Motor neuron (in vitro differentiated cells): ENCODE measurements at regions not wholly inside any gene's neighbourhood (a gene's known extent, or its start where the extent isn't known, plus 50 kb on each side); places are given as distances from the start of the nearest gene placed in this dataset.
"Not testable (repeated sequence)": the region's sequence is repeated elsewhere in the genome, so short reads cannot be mapped to it uniquely, and the experiment has no call there.

Experiments used
- ATAC-seq, 8 experiments: fragments of 200-7000 bp; cut with Tn5 transposase; replicated peaks in 6 of 8; 2 replicates each; pipeline ENCODE4 v1.8.0; 2021; ENCODE audit warnings: mild to moderate bottlenecking in 8 of 8, moderate library complexity in 8 of 8
- H3K27ac ChIP-seq, 2 donors: fragments of 250-450 bp; sonication (Bioruptor Pico); 2 replicates each; pipeline ENCODE4 v1.9.0; 2021; ENCODE audit warnings: antibody characterized with exemption in 2 of 2, mild to moderate bottlenecking in 2 of 2, moderate library complexity in 1 of 2
- H3K4me1 ChIP-seq, 2 donors: fragments of 250-450 bp; sonication (Bioruptor Pico); replicated peaks in 1 of 2; 2 replicates each; pipeline ENCODE4 v1.6.1; 2021; ENCODE audit warnings: antibody characterized with exemption in 2 of 2, mild to moderate bottlenecking in 2 of 2, moderate library complexity in 1 of 2
- H3K4me3 ChIP-seq, 5 donors: fragments of 250-450 bp; sonication (Bioruptor Pico); 2 replicates each; pipeline ENCODE4 v1.9.0; 2021; ENCODE audit warnings: antibody characterized with exemption in 5 of 5, mild to moderate bottlenecking in 5 of 5, moderate library complexity in 4 of 5
- WGBS, 10 experiments: fragments of 450-650 bp; shearing (Covaris generic); methylation state at CpG; one replicate each; pipeline ENCODE4 v1.0.0; 2022; 5-methylcytosine and 5-hydroxymethylcytosine counted together
- in situ Hi-C, 9 experiments: fragments of 400-800 bp; cut with MboI; loops; one replicate each; pipeline ENCODE4 v1.15.0; 2021; ENCODE audit warnings: low sequenced_read_pairs in 9 of 9, low pct_unique_long_range_greater_than_20kb in 2 of 9; ENCODE audit not compliant: unreplicated experiment in 9 of 9

DNA sequence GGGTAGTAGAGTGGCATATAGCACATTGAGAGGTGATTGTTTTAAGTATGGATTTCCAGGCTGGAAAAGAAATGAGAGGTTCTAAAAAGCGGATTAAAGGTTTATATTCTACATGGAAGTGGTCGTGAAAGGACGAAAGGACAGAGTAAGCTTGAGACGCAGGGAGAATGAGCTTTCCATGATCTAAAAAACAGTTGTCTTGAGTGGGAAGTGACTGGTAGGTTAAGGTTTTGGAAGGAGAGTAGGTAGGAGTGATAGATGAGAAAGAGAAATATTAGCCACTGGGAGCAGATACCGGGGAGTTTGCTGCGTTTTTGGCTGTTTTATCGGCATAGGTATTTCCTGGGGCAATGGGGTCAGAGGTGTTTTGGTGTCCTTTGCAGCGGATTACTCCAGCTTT lies 750.6 kb upstream of the ADGRB3 start:
- no peaks in the 10 kb centered on the region for H3K4me1 ChIP-seq
- in situ Hi-C loops = no loop called here
- no peak overlapping the region for H3K27ac ChIP-seq
- ATAC-seq = no peak
- no peak overlapping the region for H3K4me3 ChIP-seq
- 55 to 98% (median 79%) methylated on average over 2 to 8 of the region's 8 CpGs for WGBS, 10 experiments

DNA sequence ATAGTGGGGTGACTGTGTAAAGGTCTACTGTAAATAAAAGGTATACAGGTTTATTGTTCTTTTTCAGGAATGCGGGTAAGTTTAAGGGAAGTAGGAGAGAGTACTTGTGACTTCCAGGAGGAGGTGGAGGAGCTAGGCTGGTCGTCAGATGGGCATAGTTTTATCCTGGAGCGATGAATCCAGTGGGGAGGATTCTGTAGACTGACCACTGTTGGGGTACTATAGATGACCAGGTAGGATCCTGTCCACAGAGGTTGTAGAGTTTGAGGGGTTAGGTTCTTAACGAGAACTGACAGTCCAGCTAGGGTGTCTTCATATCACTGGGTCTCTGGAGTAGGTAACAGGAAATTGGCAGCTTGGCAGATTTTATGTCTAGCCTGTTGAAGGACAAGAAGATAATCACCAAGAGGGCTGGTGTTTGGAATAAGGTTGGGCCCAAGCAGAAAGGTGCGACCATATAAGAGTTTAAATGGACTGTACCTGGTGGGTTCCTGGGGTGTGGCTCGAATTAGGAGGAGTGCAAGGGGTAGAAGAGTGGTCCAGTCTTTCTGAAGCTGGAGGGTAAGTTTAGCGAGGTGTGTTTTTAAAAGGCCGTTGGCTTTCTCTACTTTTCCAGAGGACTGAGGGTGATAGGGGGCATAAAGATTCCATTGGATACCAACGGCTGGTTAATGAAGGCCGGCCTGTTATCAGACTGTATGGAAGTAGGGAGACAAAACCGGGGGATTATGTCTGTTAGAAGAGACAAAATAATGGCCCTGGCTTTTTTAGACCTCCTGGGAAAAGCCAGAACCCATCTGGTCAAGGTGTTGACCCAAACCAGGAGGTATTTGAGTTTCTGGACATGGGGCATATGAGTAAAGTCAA lies 751.3 kb upstream of the ADGRB3 start:
- no peak for ATAC-seq
- in situ Hi-C loops = no loop called here
- Histone ChIP-seq H3K27ac (no peak overlapping the region), H3K4me3 (no peak overlapping the region), H3K4me1 (no peaks in the 10 kb centered on the region)
- WGBS, 10 experiments = 21 to 91% (median 81%) methylated on average over 1 to 11 of the region's 11 CpGs

DNA sequence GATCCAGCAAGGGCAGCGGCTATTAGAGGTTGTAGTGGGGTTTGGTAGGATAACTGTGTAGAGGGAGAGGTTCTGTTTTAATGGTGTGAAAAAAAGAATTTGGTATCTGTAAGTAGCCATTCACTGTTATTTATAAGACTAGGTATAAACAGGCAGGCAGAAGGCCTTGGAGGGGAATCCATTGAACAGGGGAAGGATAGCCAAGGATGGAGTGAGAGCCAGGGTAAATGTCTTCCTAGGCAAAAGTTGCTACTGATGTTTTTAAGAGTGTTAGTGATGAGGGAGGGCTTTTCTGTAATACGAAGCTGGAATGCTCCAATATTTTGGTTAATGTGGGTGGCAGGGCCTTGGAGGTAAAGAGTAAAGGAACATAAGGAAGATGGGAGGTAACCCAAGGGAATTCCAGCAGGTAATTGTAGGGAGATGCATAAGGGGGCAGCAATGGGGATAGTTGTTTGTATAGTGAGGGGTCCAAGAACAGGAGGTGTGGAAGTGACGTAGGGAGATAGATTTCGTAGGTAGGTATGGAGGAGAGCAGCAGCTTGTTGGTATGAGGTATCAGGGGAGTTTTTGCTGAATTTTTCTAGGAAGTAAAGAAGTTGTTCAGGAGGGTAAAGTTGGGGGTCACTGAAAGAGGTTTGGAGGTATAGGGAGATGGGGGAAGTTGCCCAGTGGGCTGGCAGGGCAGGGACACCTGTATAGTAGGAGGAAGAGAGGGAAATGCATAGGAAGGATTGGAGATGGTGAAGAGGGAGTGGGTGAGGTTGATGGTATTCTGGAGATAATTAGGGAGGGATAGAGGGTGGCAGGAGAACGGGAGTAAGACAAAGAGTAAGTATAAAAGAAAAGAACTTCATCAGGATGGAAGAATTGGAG lies 752.4 kb upstream of the ADGRB3 start:
- 6 to 92% (median 68%) methylated on average over 2 to 5 of the region's 5 CpGs for WGBS, 10 experiments
- Histone ChIP-seq H3K4me1 (no peaks in the 10 kb centered on the region), H3K4me3 (no peak overlapping the region), H3K27ac (no peak overlapping the region)
- in situ Hi-C loops = no loop called here
- ATAC-seq = no peak

DNA sequence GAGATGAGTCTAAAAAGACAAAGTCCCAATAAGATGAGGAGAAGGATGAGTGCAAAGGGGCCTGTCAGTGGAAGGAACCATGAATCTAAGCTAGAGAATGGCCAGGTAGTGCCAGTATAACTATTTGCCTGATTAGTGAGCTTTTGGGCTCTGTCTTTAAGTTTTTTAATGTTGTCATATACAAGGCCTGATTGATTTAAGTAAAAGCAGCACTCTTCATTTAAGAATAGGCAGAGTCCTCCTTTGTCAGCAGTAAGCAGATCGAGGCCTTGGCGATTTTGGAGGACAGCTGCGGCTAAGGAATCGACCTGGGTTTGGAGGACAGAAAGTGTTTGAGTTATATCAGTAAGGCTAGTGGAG lies 753.4 kb upstream of the ADGRB3 start:
- Histone ChIP-seq H3K4me3 (no peak overlapping the region), H3K4me1 (no peaks in the 10 kb centered on the region), H3K27ac (no peak overlapping the region)
- ATAC-seq = no peak
- 25 to 100% (median 92%) methylated on average over 1 to 4 of the region's 4 CpGs; no CpG with 5 or more reads in 4 of the 10 experiments for WGBS, 10 experiments
- in situ Hi-C loops = no loop called here

DNA sequence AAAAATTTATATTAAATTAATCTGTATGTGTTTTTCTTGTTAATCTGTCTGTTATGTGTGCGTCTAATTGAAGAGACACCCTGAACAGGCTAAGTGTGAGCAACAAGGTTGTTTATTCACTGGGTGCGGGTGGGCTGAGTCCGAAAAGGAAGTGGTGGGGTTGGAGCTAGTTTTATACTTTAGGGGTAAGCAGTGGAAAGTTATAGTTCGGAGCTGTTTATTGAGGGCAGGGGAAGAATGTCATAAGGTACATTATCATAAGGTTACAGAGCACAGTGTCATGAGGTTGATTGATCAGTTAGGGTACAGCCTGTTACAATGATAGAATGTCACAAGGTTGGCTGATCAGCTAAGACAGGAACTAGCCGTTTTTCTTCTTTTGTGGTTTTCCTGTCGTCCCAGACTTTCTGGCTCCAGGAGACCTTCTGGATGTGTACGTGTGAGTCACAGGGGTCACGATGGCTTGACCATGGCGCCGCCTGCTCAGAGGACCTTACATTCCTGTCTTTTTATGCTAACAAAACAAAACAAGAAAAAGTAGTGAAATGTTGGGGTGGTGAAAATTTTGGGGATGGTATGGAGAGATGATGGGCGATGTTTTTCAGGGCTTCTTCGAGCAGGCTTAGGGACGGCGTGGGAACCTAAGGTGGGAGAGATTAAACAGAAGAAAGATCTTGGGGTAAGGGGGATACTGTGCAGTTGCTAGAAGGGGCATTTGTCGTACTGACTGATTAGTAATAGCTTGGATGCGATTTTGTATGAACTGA lies 754.0 kb upstream of the ADGRB3 start:
- Histone ChIP-seq H3K4me3 (no peak overlapping the region), H3K27ac (no peak overlapping the region), H3K4me1 (no peaks in the 10 kb centered on the region)
- WGBS, 10 experiments = 45 to 95% (median 83%) methylated on average over 3 to 14 of the region's 16 CpGs; no CpG with 5 or more reads in 1 of the 10 experiments
- in situ Hi-C loops = no loop called here
- no peak for ATAC-seq

DNA sequence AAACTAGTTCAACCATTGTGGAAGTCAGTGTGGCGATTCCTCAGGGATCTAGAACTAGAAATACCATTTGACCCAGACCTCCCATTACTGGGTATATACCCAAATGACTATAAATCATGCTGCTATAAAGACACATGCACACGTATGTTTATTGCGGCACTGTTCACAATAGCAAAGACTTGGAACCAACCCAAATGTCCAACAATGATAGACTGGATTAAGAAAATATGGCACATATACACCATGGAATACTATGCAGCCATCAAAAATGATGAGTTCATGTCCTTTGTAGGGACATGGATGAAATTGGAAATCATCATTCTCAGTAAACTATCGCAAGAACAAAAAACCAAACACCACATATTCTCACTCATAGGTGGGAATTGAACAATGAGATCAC lies 754.7 kb upstream of the ADGRB3 start:
- WGBS, 10 experiments = no CpG with 5 or more reads among the region's 4 CpGs
- ATAC-seq, in situ Hi-C loops, H3K4me1 ChIP-seq, H3K4me3 ChIP-seq, H3K27ac ChIP-seq: not testable (repeated sequence)

DNA sequence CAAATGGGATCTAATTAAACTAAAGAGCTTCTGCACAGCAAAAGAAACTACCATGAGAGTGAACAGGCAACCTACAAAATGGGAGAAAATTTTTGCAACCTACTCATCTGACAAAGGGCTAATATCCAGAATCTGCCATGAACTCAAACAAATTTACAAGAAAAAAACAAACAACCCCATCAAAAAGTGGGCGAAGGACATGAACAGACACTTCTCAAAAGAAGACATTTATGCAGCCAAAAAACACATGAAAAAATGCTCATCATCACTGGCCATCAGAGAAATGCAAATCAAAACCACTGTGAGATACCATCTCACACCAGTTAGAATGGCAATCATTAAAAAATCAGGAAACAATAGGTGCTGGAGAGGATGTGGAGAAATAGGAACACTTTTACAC lies 755.2 kb upstream of the ADGRB3 start:
- ATAC-seq, in situ Hi-C loops, H3K4me1 ChIP-seq, H3K27ac ChIP-seq, H3K4me3 ChIP-seq: not testable (repeated sequence)
- WGBS, 10 experiments = no CpG with 5 or more reads among the region's 1 CpG

DNA sequence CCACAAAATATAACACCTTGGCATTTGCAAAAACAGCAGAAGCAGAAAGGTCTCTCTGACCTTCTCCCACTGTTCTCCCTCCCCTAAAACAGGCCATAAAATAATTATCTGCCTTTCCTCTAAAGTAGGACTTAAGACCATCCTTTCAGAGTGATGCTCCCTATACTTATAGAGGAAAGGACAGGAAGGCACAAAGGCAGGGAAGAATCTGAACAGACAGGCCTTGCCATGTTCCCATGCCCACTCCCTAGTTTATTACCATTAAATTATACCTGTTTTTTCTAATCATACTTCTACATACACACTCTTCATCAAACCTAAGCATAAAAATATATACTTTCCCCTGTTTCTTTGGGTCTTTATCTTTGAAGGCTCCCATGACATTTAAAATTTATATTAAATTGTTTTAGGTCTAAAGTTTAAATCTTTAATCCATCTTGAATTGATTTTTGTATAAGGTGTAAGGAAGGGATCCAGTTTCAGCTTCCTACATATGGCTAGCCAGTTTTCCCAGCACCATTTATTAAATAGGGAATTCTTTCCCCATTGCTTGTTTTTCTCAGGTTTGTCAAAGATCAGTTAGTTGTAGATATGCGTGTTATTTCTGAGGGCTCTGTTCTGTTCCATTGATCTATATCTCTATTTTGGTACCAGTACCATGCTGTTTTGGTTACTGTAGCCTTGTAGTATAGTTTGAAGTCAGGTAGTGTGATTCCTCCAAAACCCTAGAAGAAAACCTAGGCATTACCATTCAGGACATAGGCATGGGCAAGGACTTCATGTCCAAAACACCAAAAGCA lies 755.8 kb upstream of the ADGRB3 start:
- ATAC-seq, in situ Hi-C loops, H3K27ac ChIP-seq, H3K4me3 ChIP-seq, H3K4me1 ChIP-seq: not testable (repeated sequence)
- WGBS, 10 experiments = 67 to 100% (median 100%) methylated on average over 1 of the region's 1 CpG; no CpG with 5 or more reads in 7 of the 10 experiments

DNA sequence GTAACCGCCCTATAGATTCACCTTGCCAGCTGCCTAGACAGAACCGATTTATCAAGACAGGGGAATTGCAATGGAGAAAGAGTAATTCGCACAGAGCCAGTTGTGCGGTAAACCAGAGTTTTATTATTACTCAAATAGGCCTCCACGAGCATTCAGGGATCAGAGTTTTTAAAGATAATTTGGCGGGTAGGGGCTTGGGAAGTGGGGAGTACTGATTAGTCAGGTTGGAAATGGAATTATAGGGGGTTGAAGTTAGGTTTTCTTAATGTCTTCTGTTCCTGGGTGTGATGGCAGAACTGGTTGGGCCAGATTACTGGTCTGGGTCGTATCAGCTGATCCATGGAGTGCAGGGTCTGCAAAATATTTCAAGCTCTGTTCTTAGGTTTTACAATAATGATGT lies 756.9 kb upstream of the ADGRB3 start:
- H3K27ac ChIP-seq, ATAC-seq, in situ Hi-C loops, H3K4me3 ChIP-seq, H3K4me1 ChIP-seq: not testable (repeated sequence)
- 28 to 94% (median 71%) methylated on average over 1 to 7 of the region's 7 CpGs; no CpG with 5 or more reads in 2 of the 10 experiments for WGBS, 10 experiments

DNA sequence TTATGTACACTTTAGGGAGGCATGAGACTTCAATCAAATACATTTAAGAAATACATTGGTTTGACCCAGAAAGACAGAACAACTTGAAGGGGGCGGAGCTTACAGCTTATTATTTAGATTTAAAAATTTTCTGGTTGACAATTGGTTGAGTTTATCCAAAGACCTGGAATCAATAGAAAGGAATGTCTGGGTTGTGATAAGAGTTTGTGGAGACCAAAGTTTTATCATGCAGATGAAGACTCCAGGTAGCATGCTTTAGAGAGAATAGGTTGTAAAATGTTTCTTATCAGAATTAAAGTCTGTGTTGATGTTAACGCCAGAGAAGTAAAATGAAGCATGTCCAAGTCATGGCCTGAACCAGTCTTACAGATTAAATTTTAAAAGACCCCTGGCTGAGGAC lies 757.8 kb upstream of the ADGRB3 start:
- 14 to 100% (median 89%) methylated on average over 2 of the region's 2 CpGs; no CpG with 5 or more reads in 2 of the 10 experiments for WGBS, 10 experiments
- H3K4me3 ChIP-seq = no peak overlapping the region
- ATAC-seq = no peak

DNA sequence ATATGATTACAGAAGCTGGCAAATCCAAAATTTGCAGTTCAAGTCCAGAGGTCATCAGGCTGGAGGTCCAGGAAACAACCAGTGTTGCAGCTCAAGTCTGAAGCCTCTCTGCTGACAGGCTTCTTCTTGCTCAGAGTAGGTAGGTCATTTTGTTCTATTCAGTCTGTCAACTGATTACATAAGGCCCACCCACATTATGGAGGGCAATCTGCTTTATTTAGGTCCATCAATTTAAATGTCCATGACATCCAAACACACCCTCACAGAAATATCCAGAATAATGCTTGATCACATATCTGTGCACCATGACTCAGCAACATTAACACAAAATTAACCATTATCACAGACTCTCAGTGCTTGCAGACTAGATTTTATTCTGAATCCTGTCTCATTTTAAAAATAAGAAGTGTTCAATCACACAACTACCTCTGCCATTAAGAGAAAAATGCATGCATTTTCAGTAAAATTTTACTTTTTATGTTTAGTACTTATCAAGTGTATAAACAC lies 759.2 kb upstream of the ADGRB3 start:
- H3K27ac ChIP-seq = no peak overlapping the region
- no peak overlapping the region for H3K4me3 ChIP-seq
- H3K4me1 ChIP-seq = no peaks in the 10 kb centered on the region
- in situ Hi-C loops = no loop called here
- ATAC-seq = no peak

More for the DNA sequence above, 757.8 kb upstream of the ADGRB3 start:
- in situ Hi-C loops = no loop called here
- no peak overlapping the region for H3K27ac ChIP-seq
- H3K4me1 ChIP-seq = no peaks in the 10 kb centered on the region

DNA sequence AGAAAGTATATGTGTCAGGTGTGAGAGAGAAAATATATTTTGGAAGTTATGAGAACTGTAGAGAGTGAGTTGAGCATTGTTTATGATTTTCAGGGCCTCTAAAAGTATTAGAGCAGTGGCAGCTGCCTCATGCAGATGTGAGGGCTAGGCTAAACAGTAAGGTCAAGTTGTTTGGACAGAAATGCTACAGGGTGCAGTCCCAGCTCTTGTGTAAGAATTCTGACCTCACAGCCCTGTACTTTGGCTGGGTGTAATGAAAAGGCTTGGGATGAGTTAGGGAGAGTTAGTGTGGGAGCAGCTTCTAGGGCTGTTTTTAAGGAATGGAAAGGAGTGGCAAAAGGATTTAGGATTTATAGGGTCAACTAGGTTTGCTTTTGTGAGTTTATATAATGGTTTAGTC lies 764.8 kb upstream of the ADGRB3 start:
- ATAC-seq = no peak
- H3K4me1 ChIP-seq = no peaks in the 10 kb centered on the region
- H3K4me3 ChIP-seq = no peak overlapping the region
- in situ Hi-C loops = no loop called here
- no peak overlapping the region for H3K27ac ChIP-seq
